Transverse colon (tissue), 3 donors: ENCODE measurements at regions not wholly inside any gene's neighbourhood (a gene's known extent, or its start where the extent isn't known, plus 50 kb on each side); places are given as distances from the start of the nearest gene placed in this dataset.

Experiments
- EP300 ChIP-seq: sonication (generic); formaldehyde crosslinking; IDR thresholded peaks from one replicate; pipeline ENCODE4 v1.6.1; 2017; ENCODE audit warnings: antibody characterized with exemption, low read depth
- POLR2A ChIP-seq: fragments of 450-650 bp; IDR thresholded peaks from one replicate; pipeline ENCODE4 v1.6.1; 2016; ENCODE audit warnings: antibody characterized with exemption, mild to moderate bottlenecking, moderate library complexity
- POLR2AphosphoS5 ChIP-seq, 3 donors: sonication (generic); formaldehyde crosslinking; IDR thresholded peaks; one replicate each; pipeline ENCODE4 v1.6.1; 2016; ENCODE audit warnings: antibody characterized with exemption in 3 of 3

GRCh38 chr16:86076606-86077005, 177.6 kb downstream of the IRF8 start:
- TF ChIP-seq EP300 (no peak), POLR2A (no peak), POLR2AphosphoS5 (IDR thresholded peaks at IDR 0.05) (no peak)
